ENCODE measurements at regions not wholly inside any gene's neighbourhood (a gene's known extent, or its start where the extent isn't known, plus 50 kb on each side); places are given as distances from the start of the nearest gene placed in this dataset.

- no peaks in the 10 kb centered on the region for H3K9me3 ChIP-seq (ENCODE audit: low read depth, low read length)
These were observed 306.2 kb upstream of the AKR1E2 start for GRCh38 chr10:4519658-4520402.

GRCh38 chr10:4517746-4518145 is 308.3 kb upstream of the AKR1E2 start:
- Histone ChIP-seq H3K4me1 (ENCODE audit: insufficient read depth, low read length) (peaks cover 30% of the 10 kb centered on the region), H3K9me3 (ENCODE audit: low read depth, low read length) (no peaks in the 10 kb centered on the region), H3K4me3 (ENCODE audit: low read length) (no peak overlapping the region), H3K27me3 (ENCODE audit: insufficient read depth, low read length) (no peaks in the 10 kb centered on the region)

More at GRCh38 chr10:4519658-4520402, 306.2 kb upstream of the AKR1E2 start:
- no peak overlapping the region for H3K4me3 ChIP-seq (ENCODE audit: low read length)
- no peaks in the 10 kb centered on the region for H3K27me3 ChIP-seq (ENCODE audit: insufficient read depth, low read length)
- peaks cover 16% of the 10 kb centered on the region for H3K4me1 ChIP-seq (ENCODE audit: insufficient read depth, low read length)

- Histone ChIP-seq H3K27me3 (ENCODE audit: insufficient read depth, low read length) (no peaks in the 10 kb centered on the region), H3K9me3 (ENCODE audit: low read depth, low read length) (no peaks in the 10 kb centered on the region), H3K4me1 (ENCODE audit: insufficient read depth, low read length) (peaks cover 30% of the 10 kb centered on the region), H3K4me3 (ENCODE audit: low read length) (no peak overlapping the region)
These were observed 310.3 kb upstream of the AKR1E2 start for GRCh38 chr10:4515721-4516120.

- H3K4me1 ChIP-seq (ENCODE audit: insufficient read depth, low read length): peaks cover 28% of the 10 kb centered on the region
- no peaks in the 10 kb centered on the region for H3K9me3 ChIP-seq (ENCODE audit: low read depth, low read length)
- no peaks in the 10 kb centered on the region for H3K27me3 ChIP-seq (ENCODE audit: insufficient read depth, low read length)
- no peak overlapping the region for H3K4me3 ChIP-seq (ENCODE audit: low read length)
These were observed 311.4 kb upstream of the AKR1E2 start for GRCh38 chr10:4514445-4515108.

GRCh38 chr10:4512671-4513240 is 313.3 kb upstream of the AKR1E2 start:
- Histone ChIP-seq H3K9me3 (ENCODE audit: low read depth, low read length) (no peaks in the 10 kb centered on the region), H3K27me3 (ENCODE audit: insufficient read depth, low read length) (no peaks in the 10 kb centered on the region), H3K4me1 (ENCODE audit: insufficient read depth, low read length) (peaks cover 26% of the 10 kb centered on the region), H3K4me3 (ENCODE audit: low read length) (no peak overlapping the region)

- no peaks in the 10 kb centered on the region for H3K27me3 ChIP-seq (ENCODE audit: insufficient read depth, low read length)
- H3K9me3 ChIP-seq (ENCODE audit: low read depth, low read length): no peaks in the 10 kb centered on the region
- H3K4me3 ChIP-seq (ENCODE audit: low read length): no peak overlapping the region
- H3K4me1 ChIP-seq (ENCODE audit: insufficient read depth, low read length): peaks cover 26% of the 10 kb centered on the region
These were observed 313.8 kb upstream of the AKR1E2 start for GRCh38 chr10:4512196-4512595.

- H3K4me3 ChIP-seq (ENCODE audit: low read length): no peak overlapping the region
- H3K4me1 ChIP-seq (ENCODE audit: insufficient read depth, low read length): peaks cover 26% of the 10 kb centered on the region
- H3K9me3 ChIP-seq (ENCODE audit: low read depth, low read length): no peaks in the 10 kb centered on the region
- H3K27me3 ChIP-seq (ENCODE audit: insufficient read depth, low read length): no peaks in the 10 kb centered on the region
These were observed 314.5 kb upstream of the AKR1E2 start for GRCh38 chr10:4511509-4511908.

- no peak overlapping the region for H3K4me3 ChIP-seq (ENCODE audit: low read length)
- peaks cover 9% of the 10 kb centered on the region for H3K4me1 ChIP-seq (ENCODE audit: insufficient read depth, low read length)
- H3K9me3 ChIP-seq (ENCODE audit: low read depth, low read length): no peaks in the 10 kb centered on the region
- H3K27me3 ChIP-seq (ENCODE audit: insufficient read depth, low read length): no peaks in the 10 kb centered on the region
These were observed 316.6 kb upstream of the AKR1E2 start for GRCh38 chr10:4509405-4509804.

GRCh38 chr10:4506095-4506494 is 319.9 kb upstream of the AKR1E2 start:
- H3K9me3 ChIP-seq (ENCODE audit: low read depth, low read length): no peaks in the 10 kb centered on the region
- H3K27me3 ChIP-seq (ENCODE audit: insufficient read depth, low read length): no peaks in the 10 kb centered on the region
- no peak overlapping the region for H3K4me3 ChIP-seq (ENCODE audit: low read length)
- no peaks in the 10 kb centered on the region for H3K4me1 ChIP-seq (ENCODE audit: insufficient read depth, low read length)

GRCh38 chr10:4504550-4504949 is 321.5 kb upstream of the AKR1E2 start:
- no peaks in the 10 kb centered on the region for H3K27me3 ChIP-seq (ENCODE audit: insufficient read depth, low read length)
- H3K4me1 ChIP-seq (ENCODE audit: insufficient read depth, low read length): no peaks in the 10 kb centered on the region
- no peak overlapping the region for H3K4me3 ChIP-seq (ENCODE audit: low read length)
- no peaks in the 10 kb centered on the region for H3K9me3 ChIP-seq (ENCODE audit: low read depth, low read length)

GRCh38 chr10:4503076-4503475 is 322.9 kb upstream of the AKR1E2 start:
- Histone ChIP-seq H3K4me1 (ENCODE audit: insufficient read depth, low read length) (no peaks in the 10 kb centered on the region), H3K4me3 (ENCODE audit: low read length) (no peak overlapping the region), H3K9me3 (ENCODE audit: low read depth, low read length) (no peaks in the 10 kb centered on the region), H3K27me3 (ENCODE audit: insufficient read depth, low read length) (no peaks in the 10 kb centered on the region)

GRCh38 chr10:4501306-4501705 is 324.7 kb upstream of the AKR1E2 start:
- Histone ChIP-seq H3K4me1 (ENCODE audit: insufficient read depth, low read length) (no peaks in the 10 kb centered on the region), H3K27me3 (ENCODE audit: insufficient read depth, low read length) (no peaks in the 10 kb centered on the region)

GRCh38 chr10:4498711-4499251 is 327.2 kb upstream of the AKR1E2 start:
- no peak overlapping the region for H3K4me3 ChIP-seq (ENCODE audit: low read length)
- H3K4me1 ChIP-seq (ENCODE audit: insufficient read depth, low read length): no peaks in the 10 kb centered on the region

More at GRCh38 chr10:4501306-4501705, 324.7 kb upstream of the AKR1E2 start:
- Histone ChIP-seq H3K9me3 (ENCODE audit: low read depth, low read length) (no peaks in the 10 kb centered on the region), H3K4me3 (ENCODE audit: low read length) (no peak overlapping the region)

GRCh38 chr10:4494551-4494950 is 331.5 kb upstream of the AKR1E2 start:
- Histone ChIP-seq H3K9me3 (ENCODE audit: low read depth, low read length) (no peaks in the 10 kb centered on the region), H3K4me3 (ENCODE audit: low read length) (no peak overlapping the region), H3K4me1 (ENCODE audit: insufficient read depth, low read length) (no peaks in the 10 kb centered on the region), H3K27me3 (ENCODE audit: insufficient read depth, low read length) (no peaks in the 10 kb centered on the region)

More at GRCh38 chr10:4498711-4499251, 327.2 kb upstream of the AKR1E2 start:
- no peaks in the 10 kb centered on the region for H3K27me3 ChIP-seq (ENCODE audit: insufficient read depth, low read length)
- no peaks in the 10 kb centered on the region for H3K9me3 ChIP-seq (ENCODE audit: low read depth, low read length)

- Histone ChIP-seq H3K9me3 (ENCODE audit: low read depth, low read length) (no peaks in the 10 kb centered on the region), H3K27me3 (ENCODE audit: insufficient read depth, low read length) (no peaks in the 10 kb centered on the region), H3K4me1 (ENCODE audit: insufficient read depth, low read length) (no peaks in the 10 kb centered on the region), H3K4me3 (ENCODE audit: low read length) (no peak overlapping the region)
These were observed 333.8 kb upstream of the AKR1E2 start for GRCh38 chr10:4492202-4492601.

Measured in mononuclear cell (primary cell).